Endothelial cell of umbilical vein (primary cell): ENCODE measurements at regions not wholly inside any gene's neighbourhood (a gene's known extent, or its start where the extent isn't known, plus 50 kb on each side); places are given as distances from the start of the nearest gene placed in this dataset.
A peak's percentile ranks its signal among the peaks of the same experiment; 100 is the strongest.

Experiments used
- BruUV-seq: library from RNA; stranded (reverse); fragments of 400-500 nt; replicated peaks from 2 replicates; lab custom pipeline; 2021; lab: Mats Ljungman, UMichigan
- CTCF ChIA-PET: fragments of 300-600, 350-600 bp; sonication (Branson Sonifier 250); formaldehyde crosslinking; loops from one replicate; lab custom pipeline; 2021; ENCODE audit warnings: antibody characterized with exemption, inconsistent platforms; lab: Charles Lee
- POLR2A ChIA-PET: fragments of 300-600, 350-600 bp; sonication (Branson Sonifier 250); formaldehyde crosslinking; loops from one replicate; lab custom pipeline; 2021; ENCODE audit warnings: antibody characterized with exemption, inconsistent platforms; lab: Charles Lee
- DNase-seq: peaks from one replicate; pipeline ENCODE4 v3.0.0-alpha.2; 2011; ENCODE audit warnings: low read depth, low spot score
- FAIRE-seq: peaks from 2 replicates; lab custom pipeline; 2011; peaks lifted over from hg19 to GRCh38; lab: Jason Lieb, UNC
- H2AFZ ChIP-seq: 2 replicates; pipeline ENCODE4 v1.6.0; 2012; ENCODE audit warnings: low read depth, low read length, control low read depth, inconsistent platforms
- H3K27ac ChIP-seq: 2 replicates; pipeline ENCODE4 v1.5.1; 2011; ENCODE audit warnings: low read depth, mild to moderate bottlenecking, control low read depth, low read length, moderate library complexity; ENCODE audit not compliant: insufficient read depth
- H3K27me3 ChIP-seq, 2 experiments: 2 replicates each; pipeline versions ENCODE4 v1.6.0 to v1.6.1; 2011; ENCODE audit warnings: low read length in 2 of 2, mixed read lengths in 1 of 2; ENCODE audit not compliant: control insufficient read depth in 2 of 2, insufficient read depth in 2 of 2
- H3K36me3 ChIP-seq, 2 experiments: 2 replicates in 1 of 2; 3 replicates in 1 of 2; pipeline ENCODE4 v1.5.1; 2011; ENCODE audit warnings: low read length in 2 of 2, mild to moderate bottlenecking in 1 of 2, moderate library complexity in 1 of 2; ENCODE audit not compliant: control insufficient read depth in 2 of 2, insufficient read depth in 2 of 2; ENCODE audit errors: extremely low read depth in 1 of 2
- H3K4me1 ChIP-seq: 3 replicates; pipeline ENCODE4 v1.5.1; 2011; ENCODE audit warnings: mild to moderate bottlenecking, low read length; ENCODE audit not compliant: control insufficient read depth, insufficient read depth; ENCODE audit errors: extremely low read depth
- H3K4me2 ChIP-seq: 2 replicates; pipeline ENCODE4 v1.6.1; 2011; ENCODE audit warnings: low read length, control low read depth, mixed read lengths; ENCODE audit not compliant: insufficient read depth
- H3K4me3 ChIP-seq, 3 experiments: fragments of 200-600 bp in 1 of 3; sonication (generic), shearing (Covaris generic) in 1 of 3; replicated peaks in 1 of 3; 2 replicates each; pipeline ENCODE4 v1.5.1; 2011 to 2016; ENCODE audit warnings: control low read depth in 3 of 3, low read length in 3 of 3, mild to moderate bottlenecking in 2 of 3, inconsistent platforms in 1 of 3, low read depth in 1 of 3, moderate library complexity in 1 of 3; ENCODE audit not compliant: insufficient read depth in 1 of 3
- H3K79me2 ChIP-seq: 2 replicates; pipeline ENCODE4 v1.6.0; 2012; ENCODE audit warnings: low read length, inconsistent platforms; ENCODE audit not compliant: control insufficient read depth, insufficient read depth
- H3K9ac ChIP-seq: replicated peaks from 2 replicates; pipeline ENCODE3; 2011; ENCODE audit warnings: low read length, control low read depth; ENCODE audit not compliant: insufficient read depth; ENCODE audit errors: extremely low read depth
- H3K9me1 ChIP-seq: replicated peaks from 3 replicates; pipeline ENCODE4 v1.6.0; 2011; ENCODE audit warnings: mild to moderate bottlenecking, low read length; ENCODE audit not compliant: control insufficient read depth, insufficient read depth; ENCODE audit errors: extremely low read depth
- H3K9me3 ChIP-seq: replicated peaks from 2 replicates; pipeline ENCODE4 v1.5.1; 2012; ENCODE audit warnings: low read length, inconsistent platforms; ENCODE audit not compliant: control insufficient read depth, insufficient read depth
- H4K20me1 ChIP-seq: replicated peaks from 2 replicates; pipeline ENCODE3; 2011; ENCODE audit warnings: mild to moderate bottlenecking, low read length; ENCODE audit not compliant: control insufficient read depth, insufficient read depth; ENCODE audit errors: extremely low read depth
- EZH2 ChIP-seq: IDR thresholded peaks from 2 replicates; pipeline ENCODE4 v1.6.1; 2012; ENCODE audit warnings: borderline replicate concordance, low read depth, mild to moderate bottlenecking, moderate library complexity, low read length, inconsistent platforms; ENCODE audit not compliant: severe bottlenecking
- FOS ChIP-seq: IDR thresholded peaks from 2 replicates; pipeline ENCODE4 v1.6.1; 2011; ENCODE audit warnings: mild to moderate bottlenecking, low read length, moderate library complexity, borderline replicate concordance; ENCODE audit not compliant: insufficient read depth
- GATA2 ChIP-seq: IDR thresholded peaks from 2 replicates; pipeline ENCODE4 v1.7.0; 2011; ENCODE audit warnings: low read depth, mild to moderate bottlenecking, moderate library complexity, mixed read lengths, low read length; ENCODE audit not compliant: insufficient read length, insufficient read depth
- JUN ChIP-seq: IDR thresholded peaks from 2 replicates; pipeline ENCODE4 v1.6.1; 2011; ENCODE audit warnings: borderline replicate concordance, low read depth; ENCODE audit not compliant: insufficient read length, insufficient read depth
- MYC ChIP-seq: IDR thresholded peaks from one replicate; pipeline ENCODE4 v1.6.1; 2011; ENCODE audit warnings: mild to moderate bottlenecking, low read depth, low read length
- POLR2A ChIP-seq: IDR thresholded peaks from 2 replicates; pipeline ENCODE4 v1.6.1; 2012; ENCODE audit warnings: low read depth, mild to moderate bottlenecking, control low read depth, low read length
- POLR2AphosphoS5 ChIP-seq: IDR thresholded peaks from 2 replicates; pipeline ENCODE4 v1.6.1; 2012; ENCODE audit warnings: low read depth, mild to moderate bottlenecking, control low read depth, low read length, moderate library complexity; ENCODE audit not compliant: insufficient read depth
- dilution Hi-C: fragments of 300-500 bp; cut with MboI; formaldehyde crosslinking; loops from one replicate; pipeline ENCODE4 v1.15.0; 2019; ENCODE audit warnings: low sequenced_read_pairs; ENCODE audit not compliant: extremely low pct_ligation_motif_present
- intact Hi-C: fragments of 100-400 bp; cut with micrococcal nuclease; formaldehyde crosslinking; loops from one replicate; pipeline ENCODE4 v1.10.0; 2022
- TF ChIP-seq, protein P1 (sequence below), 2 donors: IDR thresholded peaks; 1 replicate in 1 of 2; 2 replicates in 1 of 2; pipeline ENCODE4 v1.5.1; 2011; ENCODE audit warnings: low read length in 2 of 2, mild to moderate bottlenecking in 2 of 2, moderate library complexity in 2 of 2, control low read depth in 1 of 2, inconsistent platforms in 1 of 2, low read depth in 1 of 2; ENCODE audit not compliant: insufficient read depth in 1 of 2; ENCODE audit errors: extremely low read depth in 1 of 2
- TF ChIP-seq, protein P2 (sequence below): IDR thresholded peaks from 2 replicates; pipeline ENCODE4 v1.6.1; 2011; ENCODE audit not compliant: insufficient read depth, insufficient read length

DNA sequence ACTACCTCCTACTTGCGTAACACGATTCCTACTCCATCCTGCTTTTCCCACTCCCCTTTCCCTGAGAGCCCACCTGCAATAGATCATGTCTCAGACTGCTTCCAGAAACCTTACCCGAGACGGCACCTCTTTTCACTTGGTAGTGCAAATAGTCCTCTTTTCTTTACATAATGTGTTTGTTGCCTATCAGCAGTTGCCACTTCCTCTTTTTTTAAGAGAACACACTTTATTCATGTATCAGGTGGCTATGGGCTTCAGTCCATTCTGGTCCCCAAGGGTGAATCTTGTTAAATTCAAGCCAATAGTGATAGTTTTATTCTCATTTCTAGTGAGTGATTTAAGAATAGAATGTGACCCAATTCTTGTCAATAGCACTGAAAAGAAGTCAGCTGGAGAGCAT lies 57.7 kb upstream of the FERMT1 start:
- Histone ChIP-seq H3K36me3 (no peaks in the 10 kb centered on the region), H3K79me2 (no peaks in the 10 kb centered on the region), H3K9me3 (no peaks in the 10 kb centered on the region), H3K27ac (no peak overlapping the region), H3K4me3 (no peak overlapping the region), H2AFZ (no peak overlapping the region), H4K20me1 (no peaks in the 10 kb centered on the region), H3K27me3 (peaks cover 0 to 2% of the 10 kb centered on the region in 2 experiments), H3K9ac (no peak overlapping the region), H3K4me1 (no peaks in the 10 kb centered on the region), H3K4me2 (no peak overlapping the region), H3K9me1 (no peaks in the 10 kb centered on the region)
- no peak for DNase-seq
- intact Hi-C loops (no loop called here), dilution Hi-C loops (no loop called here)
- ChIA-PET POLR2A (no interaction called here), CTCF (interaction anchor here (1.2 kb wide), 1 partner anchor 1106 kb away, joined by 5 read pairs; no protein-coding TSS in a partner anchor)
- BruUV-seq: no TSS peak
- TF ChIP-seq JUN (no peak), EZH2 (no peak)
- FAIRE-seq: no peak

DNA sequence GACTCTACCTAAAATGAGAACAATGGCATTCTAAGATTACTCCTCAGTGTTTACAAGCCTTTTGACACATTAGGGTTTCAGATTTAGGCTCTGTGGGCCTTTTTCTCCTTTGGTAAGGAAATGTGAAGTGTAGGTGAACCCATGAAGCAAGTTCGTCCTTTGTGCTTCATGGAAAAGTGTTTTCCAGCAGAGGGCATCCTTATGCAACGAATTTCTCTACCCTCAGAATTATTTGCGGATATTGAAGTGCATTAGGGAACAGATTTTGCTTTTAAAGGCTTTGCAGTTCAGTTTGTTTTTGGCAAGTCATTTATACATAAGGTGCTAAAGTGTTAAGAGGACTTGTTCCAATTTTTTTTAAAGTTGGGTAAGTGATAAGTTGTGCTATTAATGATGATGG lies 55.7 kb upstream of the FERMT1 start:
- no peaks in the 10 kb centered on the region for H3K9me1 ChIP-seq
- FAIRE-seq (peak; percentile 73), DNase-seq (peak; percentile 67)
- H3K9ac ChIP-seq: no peak overlapping the region
- no TSS peak for BruUV-seq
- H3K4me3 ChIP-seq: no peak overlapping the region
- ChIA-PET CTCF (no interaction called here), POLR2A (no interaction called here)
- H4K20me1 ChIP-seq: no peaks in the 10 kb centered on the region
- no peaks in the 10 kb centered on the region for H3K4me1 ChIP-seq
- no peak overlapping the region for H2AFZ ChIP-seq
- intact Hi-C loops (loop anchor here (1.0 to 10.0 kb wide), 7 partner anchors 450 to 1748 kb away; partner anchors contain the start of gene BMP2), dilution Hi-C loops (no loop called here)
- no peaks in the 10 kb centered on the region for H3K36me3 ChIP-seq
- no peaks in the 10 kb centered on the region for H3K79me2 ChIP-seq
- no peak for TF ChIP-seq MYC
- TF ChIP-seq, protein P1, sequence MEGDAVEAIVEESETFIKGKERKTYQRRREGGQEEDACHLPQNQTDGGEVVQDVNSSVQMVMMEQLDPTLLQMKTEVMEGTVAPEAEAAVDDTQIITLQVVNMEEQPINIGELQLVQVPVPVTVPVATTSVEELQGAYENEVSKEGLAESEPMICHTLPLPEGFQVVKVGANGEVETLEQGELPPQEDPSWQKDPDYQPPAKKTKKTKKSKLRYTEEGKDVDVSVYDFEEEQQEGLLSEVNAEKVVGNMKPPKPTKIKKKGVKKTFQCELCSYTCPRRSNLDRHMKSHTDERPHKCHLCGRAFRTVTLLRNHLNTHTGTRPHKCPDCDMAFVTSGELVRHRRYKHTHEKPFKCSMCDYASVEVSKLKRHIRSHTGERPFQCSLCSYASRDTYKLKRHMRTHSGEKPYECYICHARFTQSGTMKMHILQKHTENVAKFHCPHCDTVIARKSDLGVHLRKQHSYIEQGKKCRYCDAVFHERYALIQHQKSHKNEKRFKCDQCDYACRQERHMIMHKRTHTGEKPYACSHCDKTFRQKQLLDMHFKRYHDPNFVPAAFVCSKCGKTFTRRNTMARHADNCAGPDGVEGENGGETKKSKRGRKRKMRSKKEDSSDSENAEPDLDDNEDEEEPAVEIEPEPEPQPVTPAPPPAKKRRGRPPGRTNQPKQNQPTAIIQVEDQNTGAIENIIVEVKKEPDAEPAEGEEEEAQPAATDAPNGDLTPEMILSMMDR (IDR thresholded peaks at IDR 0.05; ENCODE audit: extremely low read depth in 1 of 2, insufficient read depth in 1 of 2, low read depth in 1 of 2, low read length in 2 of 2): peak; percentile 29 to 36
- TF ChIP-seq GATA2: no peak
- TF ChIP-seq POLR2AphosphoS5: no peak
- no peak for TF ChIP-seq POLR2A
- TF ChIP-seq, protein P2, sequence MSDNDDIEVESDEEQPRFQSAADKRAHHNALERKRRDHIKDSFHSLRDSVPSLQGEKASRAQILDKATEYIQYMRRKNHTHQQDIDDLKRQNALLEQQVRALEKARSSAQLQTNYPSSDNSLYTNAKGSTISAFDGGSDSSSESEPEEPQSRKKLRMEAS: no peak
- no peak for TF ChIP-seq FOS
- no peak overlapping the region for H3K27ac ChIP-seq
- H3K4me2 ChIP-seq: no peak overlapping the region
- peaks cover 0 to 2% of the 10 kb centered on the region in 2 experiments for H3K27me3 ChIP-seq
- H3K9me3 ChIP-seq: no peaks in the 10 kb centered on the region
